HG03565 (cell line): ENCODE measurements at regions not wholly inside any gene's neighbourhood (a gene's known extent, or its start where the extent isn't known, plus 50 kb on each side); places are given as distances from the start of the nearest gene placed in this dataset.

Experiments used
- ATAC-seq: cut with Tn5 transposase; IDR thresholded peaks from one replicate; pipeline ENCODE4 v1.9.1; 2021; ENCODE audit warnings: mild to moderate bottlenecking, moderate library complexity; ENCODE audit not compliant: unreplicated experiment

DNA sequence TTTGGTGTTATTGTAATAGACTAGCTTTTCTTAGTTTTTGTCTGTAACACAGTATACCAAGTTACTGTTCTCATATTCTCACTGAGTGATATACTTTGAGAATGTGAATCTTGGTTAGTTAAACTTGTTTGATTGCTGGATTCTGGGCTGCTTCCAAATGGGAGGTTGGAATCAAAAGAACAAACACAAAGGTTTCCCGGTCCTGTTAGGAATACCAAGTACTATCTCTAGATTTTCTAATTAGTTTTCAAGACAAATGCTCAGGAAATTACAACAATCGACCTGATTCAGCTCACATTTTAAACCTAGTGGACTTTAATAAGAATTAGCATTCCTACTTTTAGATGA lies 244.3 kb downstream of the CSNK1G3 start:
- ATAC-seq, result no peak

DNA sequence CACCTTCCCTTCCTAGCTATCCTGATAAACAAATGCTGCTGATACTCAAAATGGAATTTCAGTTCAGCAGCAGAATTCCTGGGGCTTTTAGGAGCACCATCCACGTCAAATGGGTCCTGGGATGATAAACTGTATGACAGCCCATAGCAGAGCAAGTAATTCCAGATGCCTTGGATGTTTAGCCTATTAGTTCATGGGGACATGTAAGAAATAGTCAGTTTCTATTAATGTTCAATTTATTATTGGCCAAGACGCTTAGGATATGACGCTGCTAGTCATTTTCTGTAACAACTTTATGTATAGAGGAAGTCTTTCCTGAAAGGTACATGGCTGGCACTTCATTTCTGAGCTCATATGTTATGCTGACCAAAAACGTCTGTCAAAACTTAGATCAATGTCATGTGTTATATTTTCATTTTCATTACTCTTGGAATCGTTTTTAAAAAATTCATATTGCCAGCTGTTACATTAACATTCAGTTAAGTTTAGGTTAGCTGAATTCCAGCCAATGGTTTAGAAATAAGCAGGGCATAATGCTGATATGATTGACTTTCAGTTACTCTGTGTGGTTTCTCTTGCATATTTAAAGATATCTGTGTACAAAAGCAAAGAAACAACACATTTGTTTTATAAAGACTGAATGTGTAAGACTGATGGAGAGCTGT lies 243.8 kb downstream of the CSNK1G3 start:
- ATAC-seq, result no peak

DNA sequence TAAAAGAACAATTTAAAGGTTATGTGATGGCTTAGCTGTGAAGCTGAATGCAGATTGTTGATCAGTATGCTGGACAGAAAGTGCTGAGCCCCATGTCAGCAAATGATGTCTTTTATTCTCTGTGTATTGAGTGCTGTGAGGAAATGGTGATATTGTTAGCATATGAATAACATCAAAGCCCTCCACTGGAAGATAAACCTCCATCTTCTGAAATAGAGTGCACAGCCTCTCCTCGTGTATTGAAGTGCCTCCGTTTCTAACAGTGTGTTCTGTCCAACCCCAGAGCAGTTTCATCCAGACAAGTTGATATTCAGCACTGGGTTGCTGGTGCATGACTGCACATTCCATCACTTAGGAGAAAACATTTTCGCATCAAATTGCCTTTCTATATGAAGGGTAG lies 242.9 kb downstream of the CSNK1G3 start:
- ATAC-seq, result no peak

DNA sequence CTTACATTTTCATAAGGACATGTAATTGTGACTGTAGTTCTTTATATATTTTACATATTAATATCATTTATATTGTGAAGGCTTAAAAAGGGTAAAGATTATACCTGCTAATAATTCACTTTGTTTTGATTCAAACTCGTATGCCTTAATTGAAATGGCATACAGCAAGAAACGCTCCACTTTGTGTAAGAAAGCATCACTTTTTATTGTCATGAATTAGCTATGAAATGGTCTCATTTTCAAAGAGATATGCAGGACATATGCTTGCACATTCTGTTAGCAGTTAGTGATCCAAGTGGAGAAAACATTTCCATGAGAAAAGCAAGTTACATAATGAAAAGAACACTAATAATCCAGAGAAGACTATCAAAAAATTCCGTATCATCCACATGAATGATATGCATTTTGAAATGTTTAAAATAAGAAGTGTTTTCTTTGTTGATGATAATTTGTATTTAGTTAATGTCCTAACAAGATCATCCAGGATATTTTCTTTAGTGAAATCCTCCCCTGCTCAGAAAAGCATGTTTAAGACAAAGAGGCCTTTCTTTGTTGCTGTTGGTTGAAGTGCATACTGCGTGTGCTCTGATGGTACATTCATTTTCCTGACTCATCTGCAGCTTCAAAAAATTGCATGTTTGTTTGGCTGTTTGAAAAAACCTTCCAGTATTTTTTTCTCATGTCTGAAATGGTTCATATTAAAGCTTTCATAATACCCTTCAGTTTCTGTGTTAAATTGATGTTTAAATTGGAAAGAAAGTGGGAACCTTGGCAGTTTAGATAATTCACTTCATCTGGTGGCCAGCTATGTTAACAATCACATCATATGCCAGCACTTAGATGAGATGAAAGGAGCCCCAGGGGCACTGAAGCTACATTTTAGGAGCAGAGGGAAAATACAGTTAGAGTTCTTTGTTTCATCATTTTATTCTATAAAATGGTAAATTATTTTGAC lies 242.2 kb downstream of the CSNK1G3 start:
- ATAC-seq, result no peak

DNA sequence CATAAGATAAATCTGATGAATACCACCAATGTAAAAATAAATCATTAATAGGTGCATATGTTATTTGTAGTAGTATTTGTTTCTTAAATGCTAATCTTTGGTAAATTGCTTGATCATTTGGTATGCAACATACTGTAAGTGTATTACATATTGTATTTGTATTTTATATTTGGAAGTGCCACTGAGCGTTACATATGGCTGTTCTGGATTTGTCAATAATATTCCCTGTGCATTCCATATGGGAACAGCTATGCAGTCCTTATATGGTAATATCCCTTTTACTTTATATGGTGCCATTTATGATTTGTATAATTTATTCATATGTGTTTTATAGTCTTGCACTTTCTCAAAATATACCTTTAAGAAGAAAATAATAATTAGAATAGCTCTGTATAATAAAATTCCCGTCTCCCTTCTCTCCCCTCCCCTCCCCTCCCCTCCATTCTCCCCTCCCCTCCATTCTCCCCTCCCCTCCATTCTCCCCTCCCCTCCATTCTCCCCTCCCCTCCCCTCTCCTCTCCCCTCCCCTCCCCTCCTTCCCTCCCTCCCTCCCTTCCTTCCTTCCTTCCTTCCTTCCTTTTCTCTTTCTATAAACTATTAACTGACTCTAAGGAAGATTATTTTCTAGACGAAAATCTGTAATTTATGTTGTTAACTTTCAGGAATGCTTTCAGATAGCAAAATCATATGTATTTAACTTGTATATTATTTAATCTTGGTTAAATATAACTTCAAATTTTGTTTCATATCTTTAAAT lies 241.4 kb downstream of the CSNK1G3 start:
- no peak for ATAC-seq

DNA sequence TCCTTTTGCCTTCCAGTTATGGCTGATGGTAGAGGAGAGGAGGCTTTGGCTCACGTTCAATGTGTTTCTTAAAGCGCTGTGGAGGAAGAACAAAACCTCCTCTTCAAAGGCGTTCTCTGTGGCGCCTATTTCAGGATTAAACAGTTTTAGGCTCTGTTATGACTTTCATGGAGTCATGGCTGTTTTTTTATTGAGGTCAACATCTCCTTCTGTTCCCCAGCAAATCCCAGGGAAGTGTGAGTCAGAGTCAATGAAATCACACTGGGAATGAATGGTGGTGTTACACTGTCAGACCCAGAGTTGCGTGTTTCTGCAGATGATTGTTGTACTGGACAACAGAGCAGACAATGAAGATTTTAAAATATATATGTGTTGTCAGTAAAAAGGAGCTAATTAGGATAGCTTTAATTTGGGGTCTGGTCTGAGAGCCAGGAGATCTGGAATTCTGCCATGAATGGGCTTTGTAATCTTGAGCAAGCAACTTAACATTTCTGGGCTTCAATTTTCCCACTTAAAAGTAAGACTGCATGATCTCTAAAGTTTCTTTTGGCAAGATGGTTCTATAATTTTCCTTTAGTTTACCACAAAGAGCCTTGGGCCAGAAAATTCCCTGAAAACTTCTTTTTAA lies 240.7 kb downstream of the CSNK1G3 start:
- no peak for ATAC-seq

DNA sequence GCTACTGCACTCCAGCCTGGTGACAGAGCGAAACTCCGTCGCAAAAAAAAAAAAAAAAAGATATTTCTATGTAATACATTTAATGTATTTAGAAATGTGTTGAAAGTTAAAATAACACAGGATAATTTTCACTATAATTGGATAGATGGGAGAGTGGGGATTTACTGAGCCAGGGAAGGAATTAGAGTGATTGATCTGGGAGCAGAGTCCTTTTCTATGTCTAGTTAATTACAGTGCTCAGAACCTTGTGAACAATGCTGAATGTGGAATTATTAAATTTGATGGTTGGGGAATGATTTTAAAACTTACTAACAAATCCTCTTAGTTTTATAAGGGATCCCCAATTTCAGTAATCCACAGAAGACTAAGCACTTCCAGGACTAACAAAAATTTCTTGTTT lies 239.7 kb downstream of the CSNK1G3 start:
- no peak for ATAC-seq

DNA sequence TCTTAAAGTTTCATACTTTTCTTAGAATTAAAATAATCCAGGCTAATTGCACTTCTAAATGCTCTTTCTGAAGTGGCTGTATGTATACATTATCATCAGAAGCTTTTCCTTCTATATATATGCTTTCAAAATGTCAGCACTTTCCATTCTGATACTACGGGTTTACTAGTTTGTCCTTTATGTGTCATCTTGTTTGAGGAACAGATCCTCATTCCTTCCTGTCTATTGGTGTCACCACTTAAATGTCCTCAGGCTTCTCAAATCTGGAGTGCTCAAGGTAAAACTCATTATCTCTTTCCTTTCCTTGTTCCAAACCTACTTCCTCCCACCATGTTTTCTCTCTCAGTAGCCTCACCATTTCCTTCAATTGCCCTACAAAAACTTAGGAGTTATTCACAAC lies 236.3 kb downstream of the CSNK1G3 start:
- ATAC-seq, result no peak

DNA sequence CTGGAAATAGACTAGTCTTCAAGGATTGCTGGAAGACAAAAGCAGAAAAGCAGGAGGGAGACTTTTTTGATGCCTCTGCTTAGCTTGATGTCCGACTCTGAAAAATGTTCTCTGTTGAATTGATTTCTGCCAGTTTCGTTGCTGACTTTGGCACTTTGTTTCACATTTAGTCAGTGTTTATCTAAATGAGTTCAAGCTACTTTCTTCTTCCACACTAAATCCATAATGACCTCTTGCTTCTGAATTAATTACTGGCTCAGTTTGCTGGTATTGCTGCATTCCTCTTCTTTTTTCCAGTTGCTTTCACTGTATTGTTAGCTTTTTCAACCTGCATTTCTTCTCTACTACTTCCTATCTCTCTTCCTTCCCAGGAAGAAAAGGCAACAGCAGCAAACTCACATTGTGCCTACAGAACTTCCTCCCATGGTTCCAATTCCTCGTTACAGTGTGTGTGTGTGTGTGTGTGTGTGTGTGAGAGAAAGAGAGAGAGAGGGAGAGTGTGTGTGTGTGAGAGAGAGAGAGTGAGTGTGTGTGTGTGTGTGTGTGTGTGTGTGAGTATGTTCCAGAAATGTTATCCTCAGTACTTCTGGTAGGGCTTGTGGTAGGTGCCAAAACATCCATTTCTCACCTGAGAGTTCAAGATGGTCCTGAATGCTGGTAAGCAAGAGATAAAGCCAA lies 234.8 kb downstream of the CSNK1G3 start:
- no peak for ATAC-seq

DNA sequence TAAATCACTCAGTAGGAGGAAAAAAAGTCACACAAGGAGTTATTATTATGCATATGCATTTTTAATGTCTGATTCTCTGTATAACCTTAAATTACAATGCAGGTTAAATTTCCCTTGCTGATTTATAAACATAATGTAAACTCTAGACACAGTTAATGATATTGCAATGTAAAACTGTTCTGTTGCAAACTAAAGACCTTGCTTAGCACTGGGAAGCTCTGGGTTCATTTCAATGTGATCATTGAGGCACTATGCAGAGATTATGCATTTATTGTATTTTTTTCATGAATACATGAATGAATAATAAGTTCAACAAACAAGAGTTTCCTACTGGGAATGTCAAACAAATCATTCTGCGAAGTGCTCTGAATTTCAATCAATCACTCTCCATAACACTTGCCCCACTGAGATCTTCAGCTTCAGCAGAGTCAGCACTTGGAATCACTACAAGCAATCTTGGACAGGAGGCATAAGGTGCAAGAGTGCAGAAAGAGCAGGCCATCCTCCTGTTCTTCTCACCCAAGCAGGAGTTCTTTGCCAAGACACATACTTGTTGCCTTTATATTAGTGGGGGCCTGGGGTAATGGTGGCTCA lies 232.1 kb downstream of the CSNK1G3 start:
- no peak for ATAC-seq

DNA sequence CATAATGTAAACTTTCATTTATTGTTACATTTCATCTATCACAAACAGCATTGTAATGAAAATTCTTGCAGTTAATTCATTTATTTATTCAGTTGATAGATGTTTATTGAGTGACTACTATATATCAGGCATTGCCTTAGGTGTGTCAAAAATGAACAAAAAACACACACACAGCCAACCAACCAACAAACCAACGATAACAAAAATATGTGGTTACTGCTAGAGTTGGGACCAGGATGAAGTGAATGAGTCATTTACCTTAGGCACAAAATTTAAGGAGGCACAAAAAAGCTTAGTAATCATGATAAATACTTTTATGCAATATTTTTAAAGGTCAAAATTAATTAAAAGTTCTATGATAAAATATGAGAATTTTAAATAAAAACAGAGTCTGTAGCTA lies 223.4 kb downstream of the CSNK1G3 start:
- ATAC-seq, result no peak

DNA sequence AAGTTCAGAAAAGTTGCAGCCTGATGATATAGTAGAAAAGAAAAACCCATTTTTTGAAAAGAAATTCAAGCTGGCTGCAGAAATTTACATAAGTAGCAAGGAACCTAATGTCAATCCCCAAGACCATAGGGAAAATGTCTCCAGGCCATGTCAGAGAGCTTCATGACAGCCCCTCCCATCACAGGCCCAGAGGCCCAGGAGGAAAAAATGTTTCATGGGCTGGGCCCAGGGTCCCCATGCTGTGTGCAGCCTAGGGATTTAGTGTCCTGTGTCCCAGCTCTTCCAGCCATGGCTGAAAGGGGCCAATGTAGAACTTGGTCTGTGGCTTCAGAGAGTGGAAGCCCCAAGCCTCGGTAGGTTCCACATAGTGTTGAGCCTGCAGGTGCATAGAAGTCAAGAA lies 220.3 kb downstream of the CSNK1G3 start:
- ATAC-seq, result no peak

DNA sequence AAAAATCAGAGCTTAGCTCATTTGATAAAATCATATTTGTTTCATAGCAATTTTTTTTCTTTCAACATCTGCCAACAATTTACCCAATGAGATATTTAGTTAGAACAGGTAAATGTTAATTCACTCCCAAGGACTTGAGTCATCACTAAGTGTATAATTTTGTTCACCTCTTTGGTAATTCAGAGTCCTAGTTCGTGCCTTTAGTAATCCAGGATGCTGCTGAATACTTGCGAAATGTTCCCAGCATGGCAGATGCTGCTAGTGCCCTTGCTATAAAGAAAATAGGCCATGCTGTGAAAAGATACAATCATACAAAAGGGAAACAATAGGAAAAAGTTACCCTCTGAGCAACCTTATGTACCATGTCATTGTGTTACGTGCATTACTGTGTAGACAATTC lies 210.5 kb downstream of the CSNK1G3 start:
- ATAC-seq, result no peak

DNA sequence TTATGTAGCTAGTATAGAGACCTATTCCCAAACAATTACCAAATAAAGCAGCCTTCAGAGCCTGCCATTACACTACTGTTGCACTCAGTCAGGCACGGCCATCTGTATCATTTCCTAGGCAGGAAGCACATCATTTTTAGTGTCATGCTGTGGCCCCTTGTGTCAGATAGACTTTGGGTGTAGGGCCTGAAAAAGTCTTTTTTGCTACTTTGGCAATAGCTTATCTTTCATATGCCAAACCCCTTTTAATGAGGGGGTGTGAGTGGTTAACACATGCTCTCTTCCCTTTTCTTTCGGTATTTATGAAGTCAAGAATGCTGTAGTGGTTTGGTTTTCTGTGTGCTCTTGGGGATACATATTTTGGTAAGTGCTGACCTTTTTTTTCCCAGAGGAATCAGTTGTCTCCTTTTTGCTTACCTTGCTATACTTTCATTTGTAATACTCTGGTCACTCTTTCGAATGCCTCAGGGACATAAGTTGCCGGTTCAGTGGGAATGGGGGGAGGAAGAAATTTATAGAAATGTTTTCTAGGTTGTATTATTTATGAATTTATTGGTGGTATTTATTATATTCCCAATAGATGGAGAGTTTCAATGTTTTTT lies 209.8 kb downstream of the CSNK1G3 start:
- ATAC-seq, result no peak

DNA sequence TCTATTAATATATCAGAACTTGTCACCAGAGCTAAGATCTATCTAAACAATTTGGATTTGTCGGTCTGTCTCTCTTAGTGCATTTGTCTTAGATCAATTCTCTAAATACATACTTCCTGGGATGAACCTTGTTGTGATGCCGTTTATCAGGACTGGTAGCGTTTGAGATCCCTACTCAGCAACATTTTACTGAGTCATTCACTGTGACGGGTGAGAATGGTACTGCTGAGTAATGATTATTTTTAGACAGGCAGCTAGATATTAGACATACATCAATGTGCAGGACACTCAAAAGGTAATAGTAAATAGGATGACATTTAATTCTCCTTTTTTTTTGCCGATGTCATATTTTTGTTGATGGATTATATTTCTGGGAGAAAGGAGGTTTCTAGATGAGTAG lies 209.0 kb downstream of the CSNK1G3 start:
- no peak for ATAC-seq

DNA sequence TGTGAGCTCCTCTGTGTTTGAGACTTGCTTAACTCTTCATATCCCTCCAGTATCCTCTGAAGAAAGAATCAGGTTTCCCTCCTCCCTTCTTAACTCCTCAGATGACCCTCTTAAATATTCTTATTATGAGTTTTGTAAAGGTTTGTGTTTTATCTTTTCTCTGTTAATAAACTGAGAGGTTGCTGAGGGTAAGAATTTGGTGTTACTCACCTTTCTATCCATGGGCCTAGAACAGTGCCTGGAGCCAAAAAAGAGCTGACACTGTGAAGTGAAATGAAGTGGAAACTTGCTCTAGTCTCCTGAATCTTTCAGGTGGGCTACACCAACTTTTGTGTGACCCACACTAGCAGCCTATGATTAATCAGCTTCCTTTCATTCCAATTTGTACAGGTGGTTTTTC lies 208.4 kb downstream of the CSNK1G3 start:
- ATAC-seq, result no peak

DNA sequence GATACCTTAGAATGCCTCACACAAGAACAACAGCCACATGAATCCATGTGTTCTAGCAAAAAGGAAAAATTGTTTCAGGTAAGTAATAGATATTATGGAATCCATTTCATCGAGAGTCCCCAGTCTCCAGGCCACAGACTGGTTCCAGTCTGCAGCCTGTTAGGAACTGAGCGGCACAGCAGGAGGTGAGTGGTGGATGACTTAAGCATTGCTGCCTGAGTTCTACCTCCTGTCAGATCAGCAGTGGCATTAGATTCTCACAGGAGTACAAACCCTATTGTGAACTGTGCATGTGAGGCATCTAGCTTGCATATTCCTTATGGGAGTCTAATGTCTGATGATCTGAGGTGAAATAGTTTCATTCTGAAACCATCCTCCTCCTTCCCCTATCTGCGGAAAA lies 207.0 kb downstream of the CSNK1G3 start:
- ATAC-seq, result no peak

DNA sequence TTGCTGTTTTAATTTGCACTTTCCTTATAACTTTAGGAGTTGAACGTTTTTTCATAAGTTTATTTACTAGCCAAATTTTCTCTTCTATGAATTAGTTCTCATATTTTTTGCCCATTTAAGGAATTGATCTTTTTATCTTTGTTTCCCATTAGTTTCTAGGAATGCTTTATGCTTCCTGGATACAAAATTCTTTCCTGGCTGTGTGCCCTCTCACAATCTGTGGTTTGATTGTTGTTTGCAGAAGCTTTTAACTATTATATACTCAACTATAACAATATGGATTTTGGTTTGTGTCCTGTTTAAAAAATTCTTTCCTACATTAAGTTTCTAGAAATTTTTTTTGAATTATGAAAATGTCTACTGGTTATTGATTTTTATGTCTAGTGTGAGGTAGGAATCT lies 206.3 kb downstream of the CSNK1G3 start:
- ATAC-seq, result no peak

DNA sequence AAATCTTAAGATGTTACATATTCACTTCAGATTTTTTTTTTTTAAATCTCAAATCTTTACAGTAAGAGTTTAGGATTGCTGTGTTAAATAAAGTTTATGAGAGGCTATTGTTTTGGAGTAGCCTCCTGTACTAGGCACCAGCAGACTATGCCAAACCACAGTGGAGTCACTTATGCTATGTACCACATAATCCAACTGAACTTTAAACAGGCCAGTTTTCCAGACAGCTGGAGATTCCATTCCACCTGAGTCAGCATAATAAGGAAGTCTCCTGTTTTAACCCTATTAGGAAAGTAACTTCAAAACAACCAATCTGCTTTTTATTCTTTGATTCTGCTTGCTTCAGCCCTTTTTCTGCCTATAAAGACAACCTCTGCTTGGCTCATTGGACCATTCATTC lies 205.2 kb downstream of the CSNK1G3 start:
- no peak for ATAC-seq

DNA sequence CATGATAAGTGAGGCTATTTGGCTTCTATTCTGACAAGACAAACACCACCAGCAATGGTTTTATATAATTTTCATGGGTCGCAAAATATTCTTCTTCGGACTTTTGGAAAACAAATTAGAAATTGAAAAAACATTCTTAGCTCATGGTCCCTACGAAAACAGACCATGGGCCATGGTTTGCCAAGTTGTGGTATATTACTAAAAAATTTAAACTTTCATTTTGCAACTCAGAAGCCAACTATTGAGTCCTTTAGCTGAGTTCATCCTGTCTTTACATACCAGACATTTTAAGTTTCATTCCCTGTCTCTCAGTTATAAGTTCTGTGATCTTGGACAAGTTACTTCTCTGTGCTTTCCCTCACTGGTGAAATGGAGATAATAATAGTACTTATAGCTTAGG lies 198.1 kb downstream of the CSNK1G3 start:
- no peak for ATAC-seq
